Spleen (tissue), 11 donors: ENCODE measurements at regions not wholly inside any gene's neighbourhood (a gene's known extent, or its start where the extent isn't known, plus 50 kb on each side); places are given as distances from the start of the nearest gene placed in this dataset.

Experiments used
- DNase-seq: peaks from one replicate; pipeline ENCODE4 v3.0.0-alpha.2; 2020
- H3K27ac ChIP-seq, 8 donors: fragments of 200-600 bp; sonication (generic) in 7 of 8; 1 replicate in 4 of 8; 2 replicates in 4 of 8; pipeline versions ENCODE4 v1.5.0 to v1.8.0; 2016 to 2021; ENCODE audit warnings: inconsistent platforms in 4 of 8, mild to moderate bottlenecking in 4 of 8, moderate library complexity in 1 of 8
- H3K27me3 ChIP-seq, 7 donors: fragments of 200-600 bp; sonication (generic) in 6 of 7; replicated peaks in 1 of 7; 1 replicate in 4 of 7; 2 replicates in 3 of 7; pipeline versions ENCODE4 v1.5.0 to v1.8.0; 2016 to 2021; ENCODE audit warnings: inconsistent platforms in 3 of 7, mild to moderate bottlenecking in 1 of 7
- H3K36me3 ChIP-seq, 6 donors: fragments of 200-600 bp; sonication (generic) in 5 of 6; 1 replicate in 4 of 6; 2 replicates in 2 of 6; pipeline versions ENCODE4 v1.5.0 to v1.8.0; 2016 to 2021; ENCODE audit warnings: inconsistent platforms in 2 of 6
- H3K4me1 ChIP-seq, 6 donors: fragments of 200-600 bp; sonication (generic) in 5 of 6; 1 replicate in 3 of 6; 2 replicates in 3 of 6; pipeline versions ENCODE4 v1.5.0 to v1.8.0; 2016 to 2021; ENCODE audit warnings: inconsistent platforms in 3 of 6
- H3K4me3 ChIP-seq, 8 donors: fragments of 200-600 bp; sonication (generic) in 7 of 8; 1 replicate in 4 of 8; 2 replicates in 4 of 8; pipeline versions ENCODE4 v1.5.0 to v1.8.0; 2016 to 2021; ENCODE audit warnings: inconsistent platforms in 4 of 8, mild to moderate bottlenecking in 4 of 8, moderate library complexity in 2 of 8
- H3K9me3 ChIP-seq, 8 donors: fragments of 200-600 bp; sonication (generic) in 7 of 8; 1 replicate in 4 of 8; 2 replicates in 4 of 8; pipeline versions ENCODE4 v1.5.0 to v1.8.0; 2016 to 2021; ENCODE audit warnings: inconsistent platforms in 4 of 8
- CTCF ChIP-seq, 11 experiments: fragments of 200-600 bp in 7 of 11; fragments of 450-650 bp in 4 of 11; sonication (generic) in 4 of 11; IDR thresholded peaks in 8 of 11; conservative IDR thresholded peaks in 3 of 11; 1 replicate in 7 of 11; 2 replicates in 4 of 11; pipeline versions ENCODE4 v1.4.0 to v1.8.0; 2016 to 2021; ENCODE audit warnings: antibody characterized with exemption in 11 of 11, inconsistent platforms in 4 of 11, mild to moderate bottlenecking in 1 of 11
- POLR2A ChIP-seq, 3 donors: fragments of 450-650 bp; IDR thresholded peaks; one replicate each; pipeline ENCODE4 v1.5.1; 2017; ENCODE audit warnings: antibody characterized with exemption in 3 of 3, mild to moderate bottlenecking in 1 of 3
- POLR2AphosphoS5 ChIP-seq, 3 donors: sonication (generic); formaldehyde crosslinking; IDR thresholded peaks; one replicate each; pipeline ENCODE4 v1.5.1; 2017; ENCODE audit warnings: antibody characterized with exemption in 3 of 3
- WGBS, 5 donors: extraction: QIAGEN DNeasy Blood & Tissue Kit in 3 of 5; methylation state at CpG; one replicate each; pipeline versions ENCODE4 v1.1.5 to v1.1.7; 2013 to 2018; 5-methylcytosine and 5-hydroxymethylcytosine counted together
- intact Hi-C: fragments of 100-400 bp; cut with DNase I; formaldehyde crosslinking; loops from one replicate; pipeline ENCODE4 v1.15.0; 2023; ENCODE audit warnings: low total_unique reads
- donor health status: healthy with polysubstance abuse.
- donor health status: DM: no; HTN: no; CAD: no; lungs with moderate emphysema.
- donor health status: DM: no; HTN: no; CAD: no.
- donor health status: Bipolar disorder and iron deficiency.
- donor health status: healthy.
- donor health status: DM: no; HTN: no; CAD: no.
- donor health status: DM: yes; HTN: yes; CAD: no.

GRCh38 chr1:244187310-244187709, 136.2 kb downstream of the ZBTB18 start:
- Histone ChIP-seq H3K36me3 (no peaks in the 10 kb centered on the region), H3K4me1 (no peaks in the 10 kb centered on the region), H3K27me3 (no peaks in the 10 kb centered on the region), H3K4me3 (no peak overlapping the region), H3K27ac (no peak overlapping the region), H3K9me3 (peaks cover 0 to 18% (median 12%) of the 10 kb centered on the region in 8 donors)
- DNase-seq = no peak
- TF ChIP-seq CTCF (IDR thresholded peaks at IDR 0.05 in 8 of 11, conservative IDR thresholded peaks at IDR 0.05 in 3 of 11) (no peak), POLR2AphosphoS5 (IDR thresholded peaks at IDR 0.05) (no peak), POLR2A (IDR thresholded peaks at IDR 0.05) (no peak)
- intact Hi-C loops = no loop called here
- WGBS, 5 donors = 86 to 94% (median 91%) methylated on average over 12 of the region's 12 CpGs

- intact Hi-C loops = no loop called here
- H3K36me3 ChIP-seq = no peaks in the 10 kb centered on the region
- no peaks in the 10 kb centered on the region for H3K4me1 ChIP-seq
- WGBS, 5 donors = 76 to 90% (median 86%) methylated on average over 5 of the region's 5 CpGs
- peaks cover 0 to 18% (median 12%) of the 10 kb centered on the region in 8 donors for H3K9me3 ChIP-seq
- H3K4me3 ChIP-seq = no peak overlapping the region
- no peak for DNase-seq
- no peak overlapping the region for H3K27ac ChIP-seq
- no peaks in the 10 kb centered on the region for H3K27me3 ChIP-seq
- TF ChIP-seq POLR2AphosphoS5 (IDR thresholded peaks at IDR 0.05) (no peak), POLR2A (IDR thresholded peaks at IDR 0.05) (no peak), CTCF (IDR thresholded peaks at IDR 0.05 in 8 of 11, conservative IDR thresholded peaks at IDR 0.05 in 3 of 11) (no peak)
Measured at GRCh38 chr1:244191581-244191980, 140.5 kb downstream of the ZBTB18 start.

GRCh38 chr1:244192325-244192724, 141.2 kb downstream of the ZBTB18 start:
- intact Hi-C loops = no loop called here
- Histone ChIP-seq H3K27me3 (no peaks in the 10 kb centered on the region), H3K9me3 (peaks cover 0 to 18% (median 12%) of the 10 kb centered on the region in 8 donors), H3K4me3 (no peak overlapping the region), H3K4me1 (no peaks in the 10 kb centered on the region), H3K27ac (no peak overlapping the region), H3K36me3 (no peaks in the 10 kb centered on the region)
- WGBS, 5 donors = 87 to 92% (median 90%) methylated on average over 3 of the region's 3 CpGs
- DNase-seq = no peak
- TF ChIP-seq POLR2AphosphoS5 (IDR thresholded peaks at IDR 0.05) = no peak
- TF ChIP-seq CTCF (IDR thresholded peaks at IDR 0.05 in 8 of 11, conservative IDR thresholded peaks at IDR 0.05 in 3 of 11) = no peak
- TF ChIP-seq POLR2A (IDR thresholded peaks at IDR 0.05) = no peak

- no peaks in the 10 kb centered on the region for H3K27me3 ChIP-seq
- TF ChIP-seq POLR2AphosphoS5 (IDR thresholded peaks at IDR 0.05) (no peak), POLR2A (IDR thresholded peaks at IDR 0.05) (no peak), CTCF (IDR thresholded peaks at IDR 0.05 in 8 of 11, conservative IDR thresholded peaks at IDR 0.05 in 3 of 11) (no peak)
- H3K36me3 ChIP-seq = no peaks in the 10 kb centered on the region
- 92 to 96% (median 94%) methylated on average over 6 of the region's 6 CpGs for WGBS, 5 donors
- no peak overlapping the region for H3K27ac ChIP-seq
- intact Hi-C loops = no loop called here
- no peaks in the 10 kb centered on the region for H3K9me3 ChIP-seq
- no peaks in the 10 kb centered on the region for H3K4me1 ChIP-seq
- H3K4me3 ChIP-seq = no peak overlapping the region
- DNase-seq = no peak
Measured at GRCh38 chr1:244196571-244197285, 145.6 kb downstream of the ZBTB18 start.
